T-cell (primary cell): ENCODE measurements at regions not wholly inside any gene's neighbourhood (a gene's known extent, or its start where the extent isn't known, plus 50 kb on each side); places are given as distances from the start of the nearest gene placed in this dataset.

Experiments
- ATAC-seq, 4 experiments: fragments of 200-7000 bp in 3 of 4; fragments of 150-1000 bp in 1 of 4; cut with Tn5 transposase; replicated peaks in 1 of 4; 1 replicate in 3 of 4; 2 replicates in 1 of 4; pipeline ENCODE4 v1.10.0; 2021; ENCODE audit warnings: moderate library complexity in 3 of 4, mild to moderate bottlenecking in 2 of 4, moderate number of reproducible peaks in 1 of 4
- CTCF ChIA-PET, 2 donors: fragments of 300-600 bp; sonication (Branson Sonifier 250); formaldehyde crosslinking; loops; one replicate each; lab custom pipeline; 2022; ENCODE audit warnings: antibody characterized with exemption in 2 of 2; lab: Charles Lee
- POLR2A ChIA-PET, 2 donors: fragments of 300-600 bp; sonication (Branson Sonifier 250); formaldehyde crosslinking; loops; one replicate each; lab custom pipeline; 2022; ENCODE audit warnings: antibody characterized with exemption in 2 of 2; lab: Charles Lee
- DNase-seq, 35 experiments: peaks; one replicate each; pipeline versions ENCODE4 v3.0.0 to v3.0.0-alpha.2; 2013 to 2023
- H3K27ac ChIP-seq: one replicate; pipeline ENCODE4 v1.5.1; 2013; ENCODE audit warnings: low read length
- H3K27me3 ChIP-seq, 2 experiments: replicated peaks in 1 of 2; 1 replicate in 1 of 2; 2 replicates in 1 of 2; pipeline versions ENCODE4 v1.6.1 to v1.7.0; 2013; ENCODE audit warnings: low read length in 1 of 2, mixed read lengths in 1 of 2; ENCODE audit not compliant: control insufficient read depth in 2 of 2, insufficient read depth in 2 of 2; ENCODE audit errors: extremely low read depth in 1 of 2
- H3K36me3 ChIP-seq, 2 donors: 1 replicate in 1 of 2; 2 replicates in 1 of 2; pipeline versions ENCODE4 v1.6.1 to v1.7.0; 2013; ENCODE audit warnings: low read length in 1 of 2; ENCODE audit not compliant: control insufficient read depth in 2 of 2, insufficient read depth in 1 of 2; ENCODE audit errors: extremely low read depth in 1 of 2
- H3K4me1 ChIP-seq, 2 experiments: 1 replicate in 1 of 2; 2 replicates in 1 of 2; pipeline versions ENCODE4 v1.6.1 to v1.7.0; 2013; ENCODE audit warnings: low read length in 2 of 2, mixed read lengths in 1 of 2; ENCODE audit not compliant: insufficient read depth in 2 of 2, control insufficient read depth in 1 of 2; ENCODE audit errors: extremely low read depth in 1 of 2
- H3K4me3 ChIP-seq, 2 donors: 1 replicate in 1 of 2; 2 replicates in 1 of 2; pipeline versions ENCODE4 v1.5.1 to v1.7.0; 2013; ENCODE audit warnings: mild to moderate bottlenecking in 2 of 2, low read length in 1 of 2, moderate library complexity in 1 of 2; ENCODE audit not compliant: control insufficient read depth in 1 of 2; ENCODE audit errors: extremely low read depth in 1 of 2
- H3K9me3 ChIP-seq: 2 replicates; pipeline ENCODE4 v1.7.0; 2013
- H3K27ac Mint-ChIP-seq, 2 donors: one replicate each; pipeline ENCODE4 v1.8.0; 2020 to 2021; ENCODE audit warnings: mild to moderate bottlenecking in 2 of 2, mixed read lengths in 2 of 2
- H3K27me3 Mint-ChIP-seq, 2 donors: one replicate each; pipeline ENCODE4 v1.8.0; 2021 to 2022; ENCODE audit warnings: mixed read lengths in 2 of 2
- H3K36me3 Mint-ChIP-seq: one replicate; pipeline ENCODE4 v1.8.0; 2021; ENCODE audit warnings: mixed read lengths
- H3K4me1 Mint-ChIP-seq, 3 donors: one replicate each; pipeline ENCODE4 v1.8.0; 2020 to 2022; ENCODE audit warnings: mixed read lengths in 3 of 3, mild to moderate bottlenecking in 1 of 3
- H3K4me3 Mint-ChIP-seq, 3 donors: one replicate each; pipeline ENCODE4 v1.8.0; 2020 to 2022; ENCODE audit warnings: mild to moderate bottlenecking in 3 of 3, mixed read lengths in 3 of 3, moderate library complexity in 3 of 3
- H3K9me3 Mint-ChIP-seq, 3 donors: one replicate each; pipeline ENCODE4 v1.8.0; 2020 to 2022; ENCODE audit warnings: mixed read lengths in 3 of 3
- WGBS: methylation state at CpG from one replicate; pipeline ENCODE4 v1.1.5; 2013; ENCODE audit warnings: missing lambda C conversion rate; ENCODE audit not compliant: insufficient coverage; 5-methylcytosine and 5-hydroxymethylcytosine counted together

GRCh38 chr5:2172471-2172870 lies 289.7 kb upstream of the IRX4 start:
- no peaks in the 10 kb centered on the region for H3K9me3 Mint-ChIP-seq
- ATAC-seq (no peak), DNase-seq (no peak)
- H3K4me1 Mint-ChIP-seq: no peaks in the 10 kb centered on the region
- Histone ChIP-seq H3K27ac (no peak overlapping the region), H3K27me3 (peaks cover 0 to 12% of the 10 kb centered on the region in 2 experiments), H3K4me1 (no peaks in the 10 kb centered on the region), H3K9me3 (no peaks in the 10 kb centered on the region), H3K4me3 (no peak overlapping the region), H3K36me3 (no peaks in the 10 kb centered on the region)
- no peaks in the 10 kb centered on the region for H3K36me3 Mint-ChIP-seq
- no peak overlapping the region for H3K4me3 Mint-ChIP-seq
- POLR2A ChIA-PET: no interaction called here
- WGBS: 74% methylated on average over 5 of the region's 5 CpGs
- no peak overlapping the region for H3K27ac Mint-ChIP-seq
- CTCF ChIA-PET: no interaction called here
- H3K27me3 Mint-ChIP-seq: peaks cover 8 to 10% of the 10 kb centered on the region in 2 donors

GRCh38 chr5:2170761-2171160 lies 288.0 kb upstream of the IRX4 start:
- Histone ChIP-seq H3K36me3 (no peaks in the 10 kb centered on the region), H3K27ac (no peak overlapping the region), H3K4me3 (no peak overlapping the region), H3K27me3 (peaks cover 0 to 22% of the 10 kb centered on the region in 2 experiments), H3K9me3 (no peaks in the 10 kb centered on the region), H3K4me1 (no peaks in the 10 kb centered on the region)
- no peaks in the 10 kb centered on the region for H3K9me3 Mint-ChIP-seq
- no peak overlapping the region for H3K4me3 Mint-ChIP-seq
- ChIA-PET POLR2A (no interaction called here), CTCF (no interaction called here)
- H3K4me1 Mint-ChIP-seq: no peaks in the 10 kb centered on the region
- H3K36me3 Mint-ChIP-seq: no peaks in the 10 kb centered on the region
- no peak overlapping the region for H3K27ac Mint-ChIP-seq
- H3K27me3 Mint-ChIP-seq: peaks cover 4 to 10% of the 10 kb centered on the region in 2 donors
- ATAC-seq (no peak), DNase-seq (no peak)
- 60% methylated on average over 7 of the region's 7 CpGs for WGBS

- H3K27me3 Mint-ChIP-seq: peaks cover 4 to 10% of the 10 kb centered on the region in 2 donors
- H3K4me3 Mint-ChIP-seq: no peak overlapping the region
- WGBS: 84% methylated on average over 30 of the region's 47 CpGs
Measured at GRCh38 chr5:2169850-2170760, 287.4 kb upstream of the IRX4 start.

GRCh38 chr5:2169430-2169808 lies 286.7 kb upstream of the IRX4 start:
- WGBS: 91% methylated on average over 4 of the region's 10 CpGs
- POLR2A ChIA-PET: no interaction called here
- Histone ChIP-seq H3K4me3 (no peak overlapping the region), H3K27me3 (peaks cover 0 to 32% of the 10 kb centered on the region in 2 experiments), H3K36me3 (no peaks in the 10 kb centered on the region), H3K9me3 (no peaks in the 10 kb centered on the region), H3K4me1 (no peaks in the 10 kb centered on the region), H3K27ac (no peak overlapping the region)
- H3K9me3 Mint-ChIP-seq: no peaks in the 10 kb centered on the region
- H3K4me1 Mint-ChIP-seq: no peaks in the 10 kb centered on the region
- DNase-seq (no peak), ATAC-seq (no peak)
- no peak overlapping the region for H3K27ac Mint-ChIP-seq
- CTCF ChIA-PET: no interaction called here
- H3K36me3 Mint-ChIP-seq: no peaks in the 10 kb centered on the region
- H3K27me3 Mint-ChIP-seq: peaks cover 4 to 14% of the 10 kb centered on the region in 2 donors
- no peak overlapping the region for H3K4me3 Mint-ChIP-seq

More at GRCh38 chr5:2169850-2170760, 287.4 kb upstream of the IRX4 start:
- no peak overlapping the region for H3K4me3 ChIP-seq
- ATAC-seq: no peak
- H3K27ac Mint-ChIP-seq: no peak overlapping the region
- no peaks in the 10 kb centered on the region for H3K4me1 ChIP-seq
- H3K9me3 ChIP-seq: no peaks in the 10 kb centered on the region
- no peaks in the 10 kb centered on the region for H3K9me3 Mint-ChIP-seq
- no peaks in the 10 kb centered on the region for H3K4me1 Mint-ChIP-seq
- DNase-seq: no peak
- CTCF ChIA-PET: no interaction called here
- peaks cover 0 to 28% of the 10 kb centered on the region in 2 experiments for H3K27me3 ChIP-seq
- no peaks in the 10 kb centered on the region for H3K36me3 ChIP-seq
- no peaks in the 10 kb centered on the region for H3K36me3 Mint-ChIP-seq
- POLR2A ChIA-PET: no interaction called here
- no peak overlapping the region for H3K27ac ChIP-seq

- no peak overlapping the region for H3K27ac ChIP-seq
- CTCF ChIA-PET: no interaction called here
- H3K36me3 ChIP-seq: no peaks in the 10 kb centered on the region
- POLR2A ChIA-PET: no interaction called here
- Mint-ChIP-seq H3K4me3 (no peak overlapping the region), H3K27ac (no peak overlapping the region), H3K27me3 (peaks cover 4 to 20% of the 10 kb centered on the region in 2 donors), H3K36me3 (no peaks in the 10 kb centered on the region), H3K4me1 (no peaks in the 10 kb centered on the region), H3K9me3 (no peaks in the 10 kb centered on the region)
- no peaks in the 10 kb centered on the region for H3K4me1 ChIP-seq
- no peak for ATAC-seq
- 77% methylated on average over 11 of the region's 24 CpGs for WGBS
- H3K4me3 ChIP-seq: no peak overlapping the region
- DNase-seq: no peak
- H3K9me3 ChIP-seq: no peaks in the 10 kb centered on the region
- H3K27me3 ChIP-seq: peaks cover 0 to 38% of the 10 kb centered on the region in 2 experiments
Measured at GRCh38 chr5:2168601-2169429, 286.1 kb upstream of the IRX4 start.

- Histone ChIP-seq H3K9me3 (no peaks in the 10 kb centered on the region), H3K27ac (no peak overlapping the region), H3K4me1 (no peaks in the 10 kb centered on the region), H3K36me3 (no peaks in the 10 kb centered on the region), H3K27me3 (peaks cover 0 to 40% of the 10 kb centered on the region in 2 experiments), H3K4me3 (no peak overlapping the region)
- ChIA-PET POLR2A (no interaction called here), CTCF (no interaction called here)
- no peak overlapping the region for H3K4me3 Mint-ChIP-seq
- DNase-seq (no peak), ATAC-seq (no peak)
- peaks cover 0 to 15% of the 10 kb centered on the region in 2 donors for H3K27me3 Mint-ChIP-seq
- no peaks in the 10 kb centered on the region for H3K9me3 Mint-ChIP-seq
- no peaks in the 10 kb centered on the region for H3K4me1 Mint-ChIP-seq
- H3K36me3 Mint-ChIP-seq: no peaks in the 10 kb centered on the region
- no peak overlapping the region for H3K27ac Mint-ChIP-seq
- WGBS: 90% methylated on average over 10 of the region's 11 CpGs
Measured at GRCh38 chr5:2167671-2168070, 284.9 kb upstream of the IRX4 start.
